SK-N-SH treated with all-trans-retinoic acid at 6 μM for 48 hours (cell line): ENCODE measurements at regions not wholly inside any gene's neighbourhood (a gene's known extent, or its start where the extent isn't known, plus 50 kb on each side); places are given as distances from the start of the nearest gene placed in this dataset.
"Not testable (repeated sequence)": the region's sequence is repeated elsewhere in the genome, so short reads cannot be mapped to it uniquely, and the experiment has no call there.

ENCODE experiments used
- ESRRG ChIP-seq: fragments of 250-450 bp; sonication (Bioruptor Pico); IDR thresholded peaks from 2 replicates; pipeline ENCODE4 v1.6.1; 2021; ENCODE audit warnings: mild to moderate bottlenecking
- GLIS3 ChIP-seq: fragments of 250-450 bp; sonication (Bioruptor Pico); IDR thresholded peaks from 2 replicates; pipeline ENCODE4 v1.5.0; 2020; ENCODE audit warnings: mild to moderate bottlenecking, moderate library complexity
- ISL1 ChIP-seq: fragments of 250-450 bp; sonication (Bioruptor Pico); IDR thresholded peaks from 2 replicates; pipeline ENCODE4 v2.1.2; 2022; ENCODE audit warnings: mild to moderate bottlenecking, moderate library complexity
- OSR1 ChIP-seq: fragments of 250-450 bp; sonication (Bioruptor Pico); IDR thresholded peaks from 2 replicates; pipeline ENCODE4 v1.8.0; 2022; ENCODE audit warnings: moderate library complexity, mild to moderate bottlenecking, inconsistent platforms
- PPARA ChIP-seq: fragments of 250-450 bp; sonication (Bioruptor Pico); IDR thresholded peaks from 2 replicates; pipeline ENCODE4 v1.5.0; 2020; ENCODE audit warnings: mild to moderate bottlenecking, borderline replicate concordance
- RARB ChIP-seq: fragments of 250-450 bp; sonication (Bioruptor Pico); IDR thresholded peaks from 2 replicates; pipeline ENCODE4 v1.8.0; 2021; ENCODE audit warnings: mild to moderate bottlenecking, moderate library complexity
- SNAI2 ChIP-seq: fragments of 250-450 bp; sonication (Bioruptor Pico); IDR thresholded peaks from 2 replicates; pipeline ENCODE4 v1.5.0; 2020; ENCODE audit warnings: mild to moderate bottlenecking, moderate library complexity
- TOX ChIP-seq: fragments of 250-450 bp; sonication (Bioruptor Pico); IDR thresholded peaks from 2 replicates; pipeline ENCODE4 v1.8.0; 2021; ENCODE audit warnings: mild to moderate bottlenecking, moderate library complexity, borderline replicate concordance
- ZFP3 ChIP-seq: fragments of 250-450 bp; sonication (Bioruptor Pico); IDR thresholded peaks from 2 replicates; pipeline ENCODE4 v1.5.0; 2020; ENCODE audit warnings: mild to moderate bottlenecking, moderate library complexity
- ZNF565 ChIP-seq: fragments of 450-650 bp; formaldehyde crosslinking; conservative IDR thresholded peaks from 2 replicates; pipeline ENCODE4 v1.5.0; 2020; ENCODE audit warnings: low read depth, mild to moderate bottlenecking, moderate library complexity
- ZNF8 ChIP-seq: fragments of 450-650 bp; formaldehyde crosslinking; IDR thresholded peaks from 2 replicates; pipeline ENCODE4 v1.5.0; 2020; ENCODE audit warnings: mild to moderate bottlenecking, moderate library complexity
- TF ChIP-seq, protein P1 (sequence below): fragments of 250-450 bp; sonication (Bioruptor Pico); IDR thresholded peaks from 2 replicates; pipeline ENCODE4 v1.5.1; 2020; ENCODE audit warnings: low read depth, mild to moderate bottlenecking, moderate library complexity
- TF ChIP-seq, protein P2 (sequence below): fragments of 250-450 bp; sonication (Bioruptor Pico); IDR thresholded peaks from 2 replicates; pipeline ENCODE4 v1.8.0; 2020; ENCODE audit warnings: mild to moderate bottlenecking, moderate library complexity, borderline replicate concordance
- TF ChIP-seq, protein P3 (sequence below): fragments of 250-450 bp; sonication (Bioruptor Pico); IDR thresholded peaks from 2 replicates; pipeline ENCODE4 v1.5.1; 2021; ENCODE audit warnings: mild to moderate bottlenecking, moderate library complexity

DNA sequence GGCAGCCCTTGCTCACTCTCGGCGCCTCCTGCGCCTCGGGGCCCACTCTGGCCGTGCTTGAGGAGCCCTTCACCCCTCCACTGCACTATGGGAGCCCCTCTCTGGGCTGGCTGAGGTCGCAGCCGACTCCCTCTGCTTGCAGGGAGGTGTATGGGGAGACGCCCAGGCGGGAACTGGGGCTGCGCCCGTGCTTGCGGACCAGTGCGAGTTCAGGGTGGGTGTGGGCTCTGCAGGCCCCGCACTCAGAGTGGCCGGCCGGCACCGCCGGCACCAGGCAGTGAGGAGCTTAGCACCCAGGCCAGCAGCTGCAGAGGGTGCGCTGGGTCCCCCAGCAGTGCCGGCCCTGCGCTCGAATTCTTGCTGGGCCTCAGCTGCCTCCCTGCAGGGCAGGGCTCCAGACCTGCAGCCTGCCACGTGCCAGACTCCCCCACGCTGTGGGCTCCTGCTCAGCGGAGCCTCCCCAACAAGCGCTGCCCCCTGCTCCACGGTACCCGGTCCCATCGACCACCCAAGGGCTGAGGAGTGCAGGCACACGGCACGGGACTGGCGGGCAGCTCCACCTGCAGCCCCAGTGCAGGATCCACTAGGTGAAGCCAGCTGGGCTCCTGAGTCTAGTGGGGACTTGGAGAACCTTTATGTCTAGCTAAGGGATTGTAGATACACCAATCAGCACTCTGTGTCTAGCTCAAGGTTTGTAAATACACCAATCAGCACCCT lies 54.0 kb upstream of the WWC2 start:
- TF ChIP-seq PPARA; ZFP3 (CRISPR knock-in tag); OSR1 (CRISPR knock-in tag); ISL1 (CRISPR knock-in tag); ESRRG (CRISPR knock-in tag); GLIS3 (CRISPR knock-in tag); ZNF8 (CRISPR knock-in tag); TOX (CRISPR knock-in tag); ZNF565; SNAI2 (CRISPR knock-in tag); RARB (CRISPR knock-in tag): not testable (repeated sequence)
- TF ChIP-seq, protein P1, sequence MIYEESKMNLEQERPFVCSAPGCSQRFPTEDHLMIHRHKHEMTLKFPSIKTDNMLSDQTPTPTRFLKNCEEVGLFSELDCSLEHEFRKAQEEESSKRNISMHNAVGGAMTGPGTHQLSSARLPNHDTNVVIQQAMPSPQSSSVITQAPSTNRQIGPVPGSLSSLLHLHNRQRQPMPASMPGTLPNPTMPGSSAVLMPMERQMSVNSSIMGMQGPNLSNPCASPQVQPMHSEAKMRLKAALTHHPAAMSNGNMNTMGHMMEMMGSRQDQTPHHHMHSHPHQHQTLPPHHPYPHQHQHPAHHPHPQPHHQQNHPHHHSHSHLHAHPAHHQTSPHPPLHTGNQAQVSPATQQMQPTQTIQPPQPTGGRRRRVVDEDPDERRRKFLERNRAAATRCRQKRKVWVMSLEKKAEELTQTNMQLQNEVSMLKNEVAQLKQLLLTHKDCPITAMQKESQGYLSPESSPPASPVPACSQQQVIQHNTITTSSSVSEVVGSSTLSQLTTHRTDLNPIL, result not testable (repeated sequence)
- TF ChIP-seq, protein P2, sequence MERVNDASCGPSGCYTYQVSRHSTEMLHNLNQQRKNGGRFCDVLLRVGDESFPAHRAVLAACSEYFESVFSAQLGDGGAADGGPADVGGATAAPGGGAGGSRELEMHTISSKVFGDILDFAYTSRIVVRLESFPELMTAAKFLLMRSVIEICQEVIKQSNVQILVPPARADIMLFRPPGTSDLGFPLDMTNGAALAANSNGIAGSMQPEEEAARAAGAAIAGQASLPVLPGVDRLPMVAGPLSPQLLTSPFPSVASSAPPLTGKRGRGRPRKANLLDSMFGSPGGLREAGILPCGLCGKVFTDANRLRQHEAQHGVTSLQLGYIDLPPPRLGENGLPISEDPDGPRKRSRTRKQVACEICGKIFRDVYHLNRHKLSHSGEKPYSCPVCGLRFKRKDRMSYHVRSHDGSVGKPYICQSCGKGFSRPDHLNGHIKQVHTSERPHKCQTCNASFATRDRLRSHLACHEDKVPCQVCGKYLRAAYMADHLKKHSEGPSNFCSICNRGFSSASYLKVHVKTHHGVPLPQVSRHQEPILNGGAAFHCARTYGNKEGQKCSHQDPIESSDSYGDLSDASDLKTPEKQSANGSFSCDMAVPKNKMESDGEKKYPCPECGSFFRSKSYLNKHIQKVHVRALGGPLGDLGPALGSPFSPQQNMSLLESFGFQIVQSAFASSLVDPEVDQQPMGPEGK (CRISPR knock-in tag), result not testable (repeated sequence)
- TF ChIP-seq, protein P3, sequence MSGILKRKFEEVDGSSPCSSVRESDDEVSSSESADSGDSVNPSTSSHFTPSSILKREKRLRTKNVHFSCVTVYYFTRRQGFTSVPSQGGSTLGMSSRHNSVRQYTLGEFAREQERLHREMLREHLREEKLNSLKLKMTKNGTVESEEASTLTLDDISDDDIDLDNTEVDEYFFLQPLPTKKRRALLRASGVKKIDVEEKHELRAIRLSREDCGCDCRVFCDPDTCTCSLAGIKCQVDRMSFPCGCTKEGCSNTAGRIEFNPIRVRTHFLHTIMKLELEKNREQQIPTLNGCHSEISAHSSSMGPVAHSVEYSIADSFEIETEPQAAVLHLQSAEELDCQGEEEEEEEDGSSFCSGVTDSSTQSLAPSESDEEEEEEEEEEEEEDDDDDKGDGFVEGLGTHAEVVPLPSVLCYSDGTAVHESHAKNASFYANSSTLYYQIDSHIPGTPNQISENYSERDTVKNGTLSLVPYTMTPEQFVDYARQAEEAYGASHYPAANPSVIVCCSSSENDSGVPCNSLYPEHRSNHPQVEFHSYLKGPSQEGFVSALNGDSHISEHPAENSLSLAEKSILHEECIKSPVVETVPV (CRISPR knock-in tag), result not testable (repeated sequence)
